GM19043 (cell line): ENCODE measurements at regions not wholly inside any gene's neighbourhood (a gene's known extent, or its start where the extent isn't known, plus 50 kb on each side); places are given as distances from the start of the nearest gene placed in this dataset.
"Not testable (repeated sequence)": the region's sequence is repeated elsewhere in the genome, so short reads cannot be mapped to it uniquely, and the experiment has no call there.

Experiments used
- ATAC-seq: cut with Tn5 transposase; IDR thresholded peaks from one replicate; pipeline ENCODE4 v1.9.1; 2021; ENCODE audit warnings: low read depth; ENCODE audit not compliant: unreplicated experiment

DNA sequence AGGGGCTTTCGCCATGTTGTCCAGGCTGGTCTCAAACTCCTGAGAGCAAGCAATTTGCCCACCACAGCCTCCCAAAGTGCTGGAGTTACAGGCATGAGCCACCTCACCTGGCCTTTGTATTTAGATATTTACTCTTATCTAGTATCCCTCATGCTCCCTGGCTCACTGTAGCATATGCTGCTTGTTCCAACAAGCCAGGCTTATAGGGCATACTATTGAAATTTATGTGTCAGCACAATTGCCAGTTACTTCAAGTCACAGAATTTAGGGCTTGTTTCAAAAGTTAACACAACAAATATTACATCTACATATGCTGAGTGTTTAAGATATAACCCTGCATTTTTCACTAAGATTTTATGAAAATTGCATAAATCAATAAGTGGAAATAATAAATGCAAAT, 469.2 kb upstream of the ZNF608 start:
- no peak for ATAC-seq

DNA sequence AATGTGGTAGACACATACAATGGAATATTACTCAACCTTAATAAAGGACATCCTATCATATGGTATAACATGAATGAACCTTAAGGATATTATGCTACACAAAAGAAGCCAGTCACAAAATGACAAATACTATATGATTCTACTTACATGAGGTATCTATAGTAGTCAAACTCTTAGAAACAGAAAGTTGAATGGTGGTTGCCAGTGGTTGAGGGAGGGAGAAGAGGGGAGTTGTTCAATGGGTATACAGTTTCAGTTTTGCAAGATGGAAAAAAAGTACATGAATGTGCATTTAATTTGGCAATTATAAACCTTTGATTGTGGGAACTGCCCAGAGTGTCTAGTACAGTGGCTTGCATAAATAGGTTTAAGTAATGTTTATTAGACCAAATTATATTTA, 473.3 kb upstream of the ZNF608 start:
- no peak for ATAC-seq

- ATAC-seq, result no peak
Measured at GRCh38 chr5:125220284-125220683, 473.8 kb upstream of the ZNF608 start.

DNA sequence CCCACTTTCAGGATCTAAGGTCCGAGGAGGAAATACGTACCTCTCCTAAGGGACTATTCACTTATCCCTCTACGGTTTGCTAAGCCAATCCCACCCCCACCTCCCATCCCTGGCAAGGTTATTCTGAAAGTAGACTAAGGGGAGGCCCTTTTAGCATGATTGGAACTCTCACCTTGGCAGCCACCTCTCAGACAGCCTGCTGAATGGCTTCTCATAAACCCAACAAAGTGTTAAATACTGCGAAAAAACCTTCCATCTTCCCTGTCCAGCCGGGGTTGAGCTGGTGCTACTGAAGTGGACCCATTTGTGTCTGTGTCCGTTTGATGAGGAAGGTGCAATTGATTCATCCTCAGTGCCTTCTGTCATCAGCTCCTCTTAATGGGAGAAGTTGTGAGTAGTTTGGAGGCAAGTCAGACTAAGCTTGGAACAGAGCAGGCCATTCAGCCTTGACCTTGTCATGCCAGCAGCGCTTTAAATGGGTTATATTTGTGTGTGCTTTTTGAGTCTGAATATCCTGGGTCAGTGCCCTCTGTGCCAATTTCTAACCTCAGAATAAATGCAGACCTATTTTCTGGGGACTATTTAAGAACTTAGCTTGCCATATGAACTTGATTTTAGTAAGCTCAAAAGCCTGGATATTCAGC, 476.3 kb upstream of the ZNF608 start:
- ATAC-seq, result no peak

DNA sequence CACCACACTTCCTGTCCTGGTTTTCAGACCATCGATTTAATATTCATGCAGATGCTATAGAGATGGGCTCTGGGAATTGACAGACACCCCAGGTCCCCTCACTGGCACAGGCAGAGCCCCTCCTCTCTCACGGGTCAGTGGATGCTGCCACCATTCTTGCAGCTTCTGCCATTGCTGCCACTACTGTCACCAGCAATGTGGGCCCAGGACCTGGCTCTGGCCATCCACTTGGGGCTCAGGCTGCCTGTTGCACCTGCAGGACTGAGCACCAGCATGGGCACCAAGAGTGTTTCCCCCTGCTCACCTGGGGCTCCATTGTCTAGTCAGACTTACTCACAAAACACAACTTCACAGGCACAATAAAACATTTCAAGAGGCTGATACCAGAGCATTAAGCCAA, 479.0 kb upstream of the ZNF608 start:
- no peak for ATAC-seq

DNA sequence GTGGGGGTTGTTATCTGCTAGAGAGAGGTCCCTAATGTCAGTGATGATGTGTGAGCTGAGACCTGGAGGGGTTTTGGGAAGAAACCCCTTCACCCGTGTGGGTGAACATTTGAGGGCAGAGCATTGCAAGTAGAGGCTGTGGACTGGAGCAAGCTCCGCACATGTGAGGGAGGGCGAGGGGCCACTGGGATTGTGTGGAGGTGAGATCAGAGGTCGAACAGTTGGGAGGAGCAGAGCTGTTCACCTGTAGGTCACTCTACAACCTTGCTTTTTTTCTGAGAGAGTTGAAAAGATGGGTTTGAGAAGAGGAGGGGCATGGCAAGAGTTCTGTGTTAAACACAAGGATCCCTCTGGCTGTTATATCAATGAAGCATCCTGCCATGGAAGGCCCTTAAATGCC, 480.4 kb upstream of the ZNF608 start:
- no peak for ATAC-seq

- ATAC-seq, result no peak
Measured at GRCh38 chr5:125227333-125228095, 481.1 kb upstream of the ZNF608 start.

- ATAC-seq, result no peak
Measured at GRCh38 chr5:125228363-125229070, 482.1 kb upstream of the ZNF608 start.

DNA sequence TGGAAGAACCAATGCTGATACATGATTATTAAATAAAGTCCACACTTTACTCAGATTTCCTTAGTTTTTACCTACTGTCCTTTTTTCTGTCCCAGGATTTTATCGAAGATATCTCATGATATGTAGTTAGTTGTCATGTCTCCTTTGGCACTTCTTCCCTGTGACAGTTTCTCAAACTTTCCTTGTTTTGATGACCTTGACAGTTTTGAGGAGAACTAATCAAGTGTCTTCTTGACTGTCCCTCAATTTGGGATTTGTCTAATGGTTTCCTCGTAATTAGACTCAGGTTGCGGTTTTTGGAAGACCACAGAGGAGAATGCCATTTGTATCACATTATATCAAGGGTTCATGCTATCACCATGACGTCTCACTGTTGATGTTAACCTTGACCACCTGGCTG, 483.1 kb upstream of the ZNF608 start:
- no peak for ATAC-seq

- ATAC-seq, result no peak
Measured at GRCh38 chr5:125232779-125233230, 486.4 kb upstream of the ZNF608 start.

DNA sequence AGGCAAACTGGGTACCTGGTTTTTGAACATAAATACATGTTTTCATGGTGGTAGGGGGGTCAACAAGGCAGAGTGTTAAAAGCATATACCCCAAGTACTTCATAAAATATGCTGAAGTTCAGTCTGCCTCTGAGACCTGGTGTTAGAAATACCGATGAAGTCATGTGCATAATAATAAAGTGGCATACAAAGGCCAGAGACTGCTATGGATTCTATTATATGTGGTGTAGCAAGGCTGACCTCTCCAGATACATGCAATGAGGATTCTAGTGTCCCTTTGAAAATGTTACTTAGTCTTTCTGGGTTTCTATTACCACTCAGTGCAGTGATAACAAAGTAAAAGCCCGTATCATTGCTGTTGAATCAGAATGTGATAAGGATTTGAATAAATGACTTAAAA, 487.5 kb upstream of the ZNF608 start:
- no peak for ATAC-seq

- ATAC-seq, result no peak
Measured at GRCh38 chr5:125236007-125236406, 489.6 kb upstream of the ZNF608 start.

DNA sequence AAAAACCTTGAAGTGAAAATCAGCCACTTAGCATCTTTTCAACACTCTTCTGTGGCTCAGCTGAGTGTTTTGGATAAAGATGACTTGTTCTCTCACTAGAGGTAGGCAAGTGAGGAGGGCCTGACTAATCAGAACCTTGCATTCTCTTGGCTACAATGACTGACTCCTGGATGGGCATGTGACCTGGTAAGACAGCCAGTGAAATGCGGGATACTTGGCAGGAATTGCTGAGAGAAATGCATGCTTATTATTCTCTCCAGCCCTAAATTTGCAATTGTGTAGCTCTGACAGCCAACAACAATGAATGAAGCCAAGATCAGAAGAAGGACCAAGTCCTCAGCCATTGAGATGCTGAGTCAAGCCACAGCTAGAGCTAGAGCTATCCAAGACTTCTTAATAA, 490.5 kb upstream of the ZNF608 start:
- no peak for ATAC-seq

DNA sequence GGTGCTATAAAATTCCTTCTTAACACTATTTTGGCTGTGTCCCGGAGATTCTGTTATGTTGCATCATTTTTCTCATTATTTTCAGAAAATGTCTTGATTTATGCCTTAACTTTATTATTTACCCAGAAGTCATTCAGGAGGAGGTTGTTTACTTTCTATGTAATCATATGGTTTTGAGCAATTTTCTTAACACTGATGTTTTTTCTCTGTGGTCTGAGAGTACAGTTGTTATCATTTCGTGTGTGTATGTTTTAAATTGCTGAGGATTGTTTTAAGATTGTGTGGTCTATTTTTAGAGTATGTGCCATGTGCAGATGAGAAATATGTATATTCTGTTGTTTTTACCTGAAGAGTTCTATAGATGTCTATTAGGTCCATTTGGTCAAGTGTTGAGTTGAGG, 498.1 kb upstream of the ZNF608 start:
- ATAC-seq, result no peak

DNA sequence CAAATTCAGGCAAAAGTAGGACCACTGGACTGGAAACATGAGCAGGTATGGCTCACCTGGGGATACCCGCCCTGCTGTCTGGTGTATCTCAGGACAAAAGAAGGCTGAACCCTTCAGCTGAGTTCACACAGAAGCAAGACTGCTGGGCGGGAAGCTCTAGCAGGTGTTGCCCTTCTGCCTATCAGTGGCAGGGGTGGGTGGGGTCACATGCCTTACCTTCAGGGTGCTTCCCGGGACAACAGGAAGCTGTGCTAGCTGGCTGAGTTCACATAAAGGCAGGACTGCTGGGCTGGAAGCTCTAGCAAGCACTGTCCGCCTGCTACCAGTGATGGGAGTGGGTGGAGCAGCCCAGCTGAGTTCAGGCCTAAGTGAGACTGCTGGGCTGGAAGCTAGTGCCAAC, 498.8 kb upstream of the ZNF608 start:
- ATAC-seq, result no peak

DNA sequence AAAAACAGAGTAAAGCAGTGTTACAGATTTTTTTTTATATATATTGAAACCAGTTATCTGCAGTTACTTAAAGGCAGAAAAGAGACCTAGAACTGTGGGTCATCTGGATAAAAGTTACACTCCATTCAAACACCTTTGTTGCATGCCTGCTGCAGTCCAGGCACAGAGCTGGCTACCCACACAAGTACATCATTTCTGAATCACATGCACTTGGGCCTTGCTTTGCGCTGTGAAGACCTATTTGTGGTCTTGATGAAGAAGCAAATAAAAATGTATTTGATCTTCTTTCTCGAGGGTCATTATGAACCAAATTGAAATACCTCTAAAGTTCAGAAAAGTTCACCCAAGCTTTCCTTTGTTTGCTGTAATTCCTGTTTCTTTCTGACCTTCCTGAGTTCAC, 503.0 kb upstream of the ZNF608 start:
- ATAC-seq, result no peak

DNA sequence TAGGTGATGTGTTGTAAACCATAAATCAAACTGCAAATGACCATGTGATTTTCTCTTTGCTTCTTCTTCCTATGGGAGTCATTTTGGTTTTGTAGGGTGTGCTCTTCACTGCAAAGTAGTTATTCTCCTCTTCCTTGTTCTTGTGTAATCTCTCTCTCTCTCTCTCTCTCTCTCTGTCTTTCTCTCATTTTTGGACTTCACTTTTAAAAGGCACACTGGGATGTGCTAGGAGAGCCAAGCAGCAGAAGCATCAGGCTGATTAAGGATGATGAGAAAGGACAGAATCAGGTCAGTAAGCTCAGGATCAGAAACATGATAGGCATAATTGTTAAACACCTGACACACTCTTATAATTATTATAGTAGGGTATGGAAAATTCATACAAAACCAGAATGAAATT, 505.3 kb upstream of the ZNF608 start:
- no peak for ATAC-seq

DNA sequence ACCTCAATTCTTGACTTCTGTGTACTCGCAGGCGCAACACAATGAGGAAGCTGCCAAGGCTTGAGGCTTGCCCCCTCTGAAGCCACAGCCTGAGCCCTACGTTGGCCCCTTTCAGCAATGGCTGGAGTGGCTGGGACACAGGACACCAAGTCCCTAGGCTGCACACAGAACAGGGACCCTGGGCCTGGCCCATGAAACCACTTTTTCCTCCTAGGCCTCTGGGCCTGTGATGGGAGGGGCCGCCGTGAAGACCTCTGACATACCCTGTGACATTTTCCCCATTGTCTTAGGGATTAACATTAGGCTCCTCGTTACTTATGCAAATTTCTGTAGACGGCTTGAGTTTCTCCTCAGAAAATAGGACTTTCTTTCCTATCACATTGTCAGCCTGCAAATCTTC, 507.2 kb upstream of the ZNF608 start:
- not testable (repeated sequence) for ATAC-seq

- no peak for ATAC-seq
Measured at GRCh38 chr5:125254267-125254666, 507.8 kb upstream of the ZNF608 start.

DNA sequence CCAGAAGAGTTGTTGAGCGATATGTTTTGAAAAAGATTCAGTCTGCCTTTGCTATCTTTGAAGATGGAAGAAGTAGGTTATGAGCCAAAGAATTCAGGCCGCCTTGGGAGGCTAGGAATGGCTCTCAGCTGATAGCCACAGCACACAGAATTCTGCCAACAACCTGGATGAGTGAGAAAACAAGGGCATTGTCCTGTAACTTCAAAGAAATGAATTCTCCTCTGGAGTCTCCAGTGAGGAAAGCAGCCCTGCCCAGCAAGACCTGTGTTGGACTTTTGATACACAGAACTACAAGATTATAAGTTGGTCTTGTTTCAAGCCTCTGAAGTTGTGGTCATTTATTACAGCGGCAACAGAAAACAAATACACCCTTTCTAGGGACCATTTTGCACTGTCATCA, 509.9 kb upstream of the ZNF608 start:
- ATAC-seq, result no peak

DNA sequence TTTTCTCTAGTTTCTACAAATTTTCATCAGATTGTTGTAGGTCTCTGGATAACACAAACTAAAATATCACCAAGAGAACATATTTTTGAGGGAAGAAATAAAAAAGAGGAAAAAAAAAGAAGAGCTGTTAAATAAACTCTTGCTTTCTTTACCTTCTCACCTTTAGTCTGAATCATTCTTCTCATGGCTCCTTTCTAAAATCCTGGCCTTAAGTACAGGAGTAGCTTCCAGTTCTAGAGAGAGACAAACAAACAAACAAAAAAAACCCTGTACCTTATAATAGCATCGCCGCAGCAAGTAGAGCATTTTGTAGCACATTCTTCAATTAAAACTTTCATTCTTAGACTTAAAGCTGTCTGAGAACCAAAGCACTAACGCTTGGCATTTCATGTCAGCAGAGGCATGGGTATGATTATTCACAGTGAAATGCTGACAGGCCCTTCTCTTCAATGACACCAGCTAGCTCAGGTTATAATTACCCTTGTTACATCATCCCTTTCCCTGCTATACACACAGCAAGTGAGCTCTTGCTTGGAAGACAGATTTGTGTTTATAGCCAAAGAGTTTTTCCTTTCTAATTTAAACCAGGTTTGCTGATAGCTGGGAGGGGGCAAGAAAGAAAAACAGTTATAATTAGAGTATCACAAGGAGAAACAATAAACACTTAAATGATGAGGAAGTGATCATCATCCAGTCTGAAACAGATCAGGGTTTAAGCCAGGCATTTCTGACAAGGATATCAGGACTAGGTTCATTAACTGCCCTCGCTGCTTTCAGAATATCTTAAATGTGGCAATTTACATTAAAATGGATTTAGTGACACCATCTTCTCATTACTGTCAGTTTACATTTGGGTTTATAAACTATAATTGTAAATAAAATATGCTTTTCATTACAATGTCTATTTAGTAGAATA, 510.9 kb upstream of the ZNF608 start:
- ATAC-seq, result no peak
